IMR-90 (cell line): ENCODE measurements at regions not wholly inside any gene's neighbourhood (a gene's known extent, or its start where the extent isn't known, plus 50 kb on each side); places are given as distances from the start of the nearest gene placed in this dataset.
A peak's percentile ranks its signal among the peaks of the same experiment; 100 is the strongest.

ENCODE experiments used
- ATAC-seq: fragments of 200-7000 bp; cut with Tn5 transposase; 2 replicates; pipeline ENCODE4 v1.9.1; 2020; ENCODE audit warnings: low read depth, mild to moderate bottlenecking, moderate library complexity
- BruUV-seq: library from RNA; stranded (reverse); fragments of 400-500 nt; replicated peaks from 2 replicates; lab custom pipeline; 2021; lab: Mats Ljungman, UMichigan
- CTCF ChIA-PET: fragments of 300-600 bp; formaldehyde crosslinking; extraction: SDS; loops from one replicate; lab custom pipeline; 2021; ENCODE audit warnings: antibody characterized with exemption; lab: Yijun Ruan, JAX
- POLR2A ChIA-PET: fragments of 300-600 bp; sonication (Branson Sonifier 250); formaldehyde crosslinking; loops from one replicate; lab custom pipeline; 2022; ENCODE audit warnings: antibody characterized with exemption; ENCODE audit not compliant: unreplicated experiment; lab: Charles Lee
- DNase-seq: peaks from one replicate; pipeline ENCODE4 v3.0.0; 2013
- H2AFZ ChIP-seq: replicated peaks from 2 replicates; pipeline ENCODE3; 2013; ENCODE audit warnings: low read length, mild to moderate bottlenecking; ENCODE audit not compliant: poor library complexity
- H2AK5ac ChIP-seq: 2 replicates; pipeline ENCODE4 v1.6.1; 2013; ENCODE audit warnings: low read depth, low read length, inconsistent platforms
- H2AK9ac ChIP-seq: replicated peaks from 2 replicates; pipeline ENCODE3; 2013; ENCODE audit warnings: mild to moderate bottlenecking, low read depth, low read length, moderate library complexity; ENCODE audit not compliant: poor library complexity
- H2BK120ac ChIP-seq: 2 replicates; pipeline ENCODE4 v1.6.1; 2013; ENCODE audit warnings: low read depth, low read length, inconsistent platforms
- H2BK15ac ChIP-seq: 3 replicates; pipeline ENCODE4 v1.6.1; 2013; ENCODE audit warnings: low read depth, low read length, inconsistent platforms
- H2BK20ac ChIP-seq: 2 replicates; pipeline ENCODE4 v1.6.1; 2013; ENCODE audit warnings: low read depth, mild to moderate bottlenecking, inconsistent platforms, low read length, moderate library complexity
- H2BK5ac ChIP-seq: 2 replicates; pipeline ENCODE4 v1.6.1; 2013; ENCODE audit warnings: mild to moderate bottlenecking, low read depth, low read length, inconsistent platforms; ENCODE audit not compliant: poor library complexity, severe bottlenecking
- H3K14ac ChIP-seq: replicated peaks from 2 replicates; pipeline ENCODE4 v1.6.1; 2013; ENCODE audit warnings: low read depth, low read length, inconsistent platforms
- H3K18ac ChIP-seq: 2 replicates; pipeline ENCODE4 v1.6.1; 2013; ENCODE audit warnings: low read depth, low read length, control low read depth
- H3K23ac ChIP-seq: 2 replicates; pipeline ENCODE4 v1.6.1; 2013; ENCODE audit warnings: low read depth, low read length, inconsistent platforms
- H3K27ac ChIP-seq: 2 replicates; pipeline ENCODE4 v1.5.1; 2013; ENCODE audit warnings: mild to moderate bottlenecking, control low read depth, low read length; ENCODE audit not compliant: insufficient read depth
- H3K27me3 ChIP-seq: 2 replicates; pipeline ENCODE4 v1.6.1; 2013; ENCODE audit warnings: low read length; ENCODE audit not compliant: control insufficient read depth, insufficient read depth
- H3K36me3 ChIP-seq: 2 replicates; pipeline ENCODE4 v1.6.1; 2013; ENCODE audit warnings: low read length, mixed read lengths; ENCODE audit not compliant: control insufficient read depth, insufficient read depth
- H3K4ac ChIP-seq: 2 replicates; pipeline ENCODE4 v1.6.1; 2013; ENCODE audit warnings: low read depth, low read length, inconsistent platforms
- H3K4me1 ChIP-seq: 2 replicates; pipeline ENCODE4 v1.6.1; 2013; ENCODE audit warnings: low read length, mixed read lengths; ENCODE audit not compliant: control insufficient read depth, insufficient read depth
- H3K4me2 ChIP-seq: 2 replicates; pipeline ENCODE4 v1.6.1; 2013; ENCODE audit warnings: low read depth, mild to moderate bottlenecking, control low read depth, low read length, moderate library complexity
- H3K4me3 ChIP-seq: 2 replicates; pipeline ENCODE4 v1.5.1; 2013; ENCODE audit warnings: low read depth, mild to moderate bottlenecking, control low read depth, low read length, moderate library complexity; ENCODE audit not compliant: insufficient read depth
- H3K56ac ChIP-seq: 2 replicates; pipeline ENCODE4 v1.6.1; 2013; ENCODE audit warnings: low read length, inconsistent platforms; ENCODE audit not compliant: insufficient read depth; ENCODE audit errors: extremely low read depth
- H3K79me1 ChIP-seq, 2 experiments: 2 replicates each; pipeline ENCODE4 v1.6.1; 2013; ENCODE audit warnings: low read length in 2 of 2, inconsistent platforms in 1 of 2, low read depth in 1 of 2
- H3K9ac ChIP-seq: 2 replicates; pipeline ENCODE4 v1.6.1; 2013; ENCODE audit warnings: low read depth, low read length, control low read depth
- H3K9me1 ChIP-seq: 2 replicates; pipeline ENCODE4 v1.6.1; 2013; ENCODE audit warnings: low read length, inconsistent platforms; ENCODE audit not compliant: insufficient read depth
- H3K9me3 ChIP-seq: 2 replicates; pipeline ENCODE4 v1.6.1; 2013; ENCODE audit warnings: low read length; ENCODE audit not compliant: control insufficient read depth, insufficient read depth
- H4K20me1 ChIP-seq: 2 replicates; pipeline ENCODE4 v1.6.1; 2013; ENCODE audit warnings: low read length, inconsistent platforms; ENCODE audit not compliant: insufficient read depth
- H4K5ac ChIP-seq: 2 replicates; pipeline ENCODE4 v1.6.1; 2013; ENCODE audit warnings: mild to moderate bottlenecking, low read depth, low read length, control low read depth
- H4K8ac ChIP-seq, 2 experiments: 2 replicates each; pipeline ENCODE4 v1.6.1; 2013; ENCODE audit warnings: low read depth in 2 of 2, low read length in 2 of 2, control low read depth in 1 of 2, inconsistent platforms in 1 of 2
- H4K91ac ChIP-seq: 2 replicates; pipeline ENCODE4 v1.6.1; 2013; ENCODE audit warnings: low read depth, low read length, inconsistent platforms; ENCODE audit not compliant: insufficient read depth
- BHLHE40 ChIP-seq: fragments of 150-350 bp; IDR thresholded peaks from 2 replicates; pipeline ENCODE4 v1.6.1; 2016; ENCODE audit warnings: mild to moderate bottlenecking, low read depth, low read length
- CEBPB ChIP-seq: IDR thresholded peaks from 2 replicates; pipeline ENCODE4 v1.6.1; 2012; ENCODE audit warnings: low read depth, low read length, improper control_type of control experiment
- CHD1 ChIP-seq: IDR thresholded peaks from 2 replicates; pipeline ENCODE4 v1.6.1; 2012; ENCODE audit warnings: low read depth, low read length, improper control_type of control experiment
- FOS ChIP-seq: fragments of 150-350 bp; IDR thresholded peaks from 2 replicates; pipeline ENCODE4 v1.6.1; 2016; ENCODE audit warnings: low read depth, low read length
- MAFK ChIP-seq: IDR thresholded peaks from 2 replicates; pipeline ENCODE4 v1.6.1; 2012; ENCODE audit warnings: low read depth, low read length, improper control_type of control experiment
- MAZ ChIP-seq: IDR thresholded peaks from 2 replicates; pipeline ENCODE4 v1.6.1; 2012; ENCODE audit warnings: low read depth, mild to moderate bottlenecking, low read length, improper control_type of control experiment, moderate library complexity, borderline replicate concordance
- MXI1 ChIP-seq: IDR thresholded peaks from 2 replicates; pipeline ENCODE4 v1.6.1; 2012; ENCODE audit warnings: low read depth, mild to moderate bottlenecking, low read length, moderate library complexity, borderline replicate concordance
- NFE2L2 ChIP-seq: fragments of 150-350 bp; IDR thresholded peaks from 2 replicates; pipeline ENCODE4 v1.6.1; 2016; ENCODE audit warnings: low read depth, mild to moderate bottlenecking, low read length
- POLR2A ChIP-seq: IDR thresholded peaks from 2 replicates; pipeline ENCODE4 v1.6.1; 2012; ENCODE audit warnings: mild to moderate bottlenecking, low read depth, low read length
- RCOR1 ChIP-seq: IDR thresholded peaks from 2 replicates; pipeline ENCODE4 v1.6.1; 2012; ENCODE audit warnings: mild to moderate bottlenecking, low read length, improper control_type of control experiment; ENCODE audit not compliant: insufficient replicate concordance
- RFX5 ChIP-seq: IDR thresholded peaks from 2 replicates; pipeline ENCODE4 v1.8.0; 2012; ENCODE audit warnings: low read depth, mild to moderate bottlenecking, low read length, moderate library complexity
- SMC3 ChIP-seq: fragments of 150-350 bp; IDR thresholded peaks from 2 replicates; pipeline ENCODE4 v1.6.1; 2016; ENCODE audit warnings: low read depth, mild to moderate bottlenecking, antibody characterized with exemption, low read length, moderate library complexity
- WGBS, 2 experiments: methylation state at CpG; one replicate each; pipeline versions ENCODE4 v1.1.5 to v1.1.7; 2013; ENCODE audit warnings: missing lambda C conversion rate in 2 of 2; ENCODE audit not compliant: insufficient read length in 1 of 2; ENCODE audit errors: extremely low coverage in 2 of 2; 5-methylcytosine and 5-hydroxymethylcytosine counted together
- dilution Hi-C: fragments of 300-500 bp; cut with HindIII; formaldehyde crosslinking; loops from one replicate; pipeline ENCODE4 v1.14.3; 2018; ENCODE audit warnings: low sequenced_read_pairs; ENCODE audit not compliant: unreplicated experiment
- in situ Hi-C: fragments of 300-500 bp; cut with MboI; formaldehyde crosslinking; loops from 3 replicates; pipeline ENCODE4 v1.14.3; 2019; ENCODE audit warnings: low sequenced_read_pairs, inconsistent platforms, mixed read lengths
- intact Hi-C: fragments of 100-400 bp; cut with micrococcal nuclease; formaldehyde crosslinking; loops from 2 replicates; pipeline ENCODE4 v1.10.0; 2022
- TF ChIP-seq, protein P1 (sequence below): fragments of 150-350 bp; IDR thresholded peaks from 2 replicates; pipeline ENCODE4 v1.6.1; 2017; ENCODE audit warnings: mild to moderate bottlenecking, antibody characterized with exemption, low read length, low read depth
- TF ChIP-seq, protein P2 (sequence below): fragments of 150-350 bp; IDR thresholded peaks from 2 replicates; pipeline ENCODE4 v1.6.1; 2016; ENCODE audit warnings: low read depth, mild to moderate bottlenecking, low read length, moderate library complexity, borderline replicate concordance

DNA sequence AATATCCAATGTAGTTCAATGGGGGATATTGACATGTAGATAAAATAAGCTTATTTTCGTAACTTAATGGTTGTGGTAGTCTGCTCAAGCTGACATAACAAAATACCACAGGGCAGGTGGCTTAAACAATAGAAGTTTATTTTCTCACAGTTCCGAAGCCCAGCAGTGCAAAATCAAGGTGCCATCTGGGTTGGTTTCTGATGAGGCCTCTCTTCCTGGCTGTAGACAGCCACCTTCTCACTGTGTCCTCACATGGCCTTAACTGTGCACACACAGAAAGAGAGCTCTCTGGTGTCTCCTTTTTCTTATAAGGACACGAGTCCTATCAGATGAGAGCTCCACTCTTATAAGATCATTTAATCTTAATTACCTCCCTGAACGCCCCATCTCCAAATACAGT lies 64.8 kb upstream of the IPO9 start:
- Histone ChIP-seq H3K27me3 (no peaks in the 10 kb centered on the region), H3K36me3 (no peaks in the 10 kb centered on the region), H4K20me1 (peaks cover 63% of the 10 kb centered on the region), H3K27ac (no peak overlapping the region), H4K91ac (no peak overlapping the region), H3K56ac (no peak overlapping the region), H3K4me2 (no peak overlapping the region), H4K5ac (no peak overlapping the region), H3K18ac (peak overlapping the region; percentile 17; the same call in 1 of the 2 replicates), H2AK5ac (peak overlapping the region; percentile 46; the same call in 1 of the 2 replicates), H3K4me3 (no peak overlapping the region), H3K23ac (no peak overlapping the region), H4K8ac (no peak overlapping the region), H2BK120ac (no peak overlapping the region), H2AFZ (no peak overlapping the region), H3K79me1 (peaks cover 45 to 92% of the 10 kb centered on the region in 2 experiments), H3K4me1 (peaks cover 25% of the 10 kb centered on the region), H2BK20ac (no peak overlapping the region), H3K4ac (no peak overlapping the region), H2BK15ac (no peak overlapping the region), H2BK5ac (peak overlapping the region; percentile 21), H3K9me3 (no peaks in the 10 kb centered on the region), H2AK9ac (no peak overlapping the region), H3K9me1 (peaks cover 16% of the 10 kb centered on the region), H3K9ac (no peak overlapping the region), H3K14ac (no peak overlapping the region)
- no CpG with 5 or more reads among the region's 4 CpGs for WGBS, 2 experiments
- in situ Hi-C loops (no loop called here), intact Hi-C loops (no loop called here), dilution Hi-C loops (no loop called here)
- no TSS peak for BruUV-seq
- DNase-seq: no peak
- TF ChIP-seq MXI1: no peak
- no peak for TF ChIP-seq NFE2L2
- TF ChIP-seq MAFK: no peak
- TF ChIP-seq, protein P1, sequence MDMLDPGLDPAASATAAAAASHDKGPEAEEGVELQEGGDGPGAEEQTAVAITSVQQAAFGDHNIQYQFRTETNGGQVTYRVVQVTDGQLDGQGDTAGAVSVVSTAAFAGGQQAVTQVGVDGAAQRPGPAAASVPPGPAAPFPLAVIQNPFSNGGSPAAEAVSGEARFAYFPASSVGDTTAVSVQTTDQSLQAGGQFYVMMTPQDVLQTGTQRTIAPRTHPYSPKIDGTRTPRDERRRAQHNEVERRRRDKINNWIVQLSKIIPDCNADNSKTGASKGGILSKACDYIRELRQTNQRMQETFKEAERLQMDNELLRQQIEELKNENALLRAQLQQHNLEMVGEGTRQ: no peak
- TF ChIP-seq, protein P2, sequence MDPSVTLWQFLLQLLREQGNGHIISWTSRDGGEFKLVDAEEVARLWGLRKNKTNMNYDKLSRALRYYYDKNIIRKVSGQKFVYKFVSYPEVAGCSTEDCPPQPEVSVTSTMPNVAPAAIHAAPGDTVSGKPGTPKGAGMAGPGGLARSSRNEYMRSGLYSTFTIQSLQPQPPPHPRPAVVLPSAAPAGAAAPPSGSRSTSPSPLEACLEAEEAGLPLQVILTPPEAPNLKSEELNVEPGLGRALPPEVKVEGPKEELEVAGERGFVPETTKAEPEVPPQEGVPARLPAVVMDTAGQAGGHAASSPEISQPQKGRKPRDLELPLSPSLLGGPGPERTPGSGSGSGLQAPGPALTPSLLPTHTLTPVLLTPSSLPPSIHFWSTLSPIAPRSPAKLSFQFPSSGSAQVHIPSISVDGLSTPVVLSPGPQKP: no peak
- no peak for TF ChIP-seq RCOR1
- TF ChIP-seq BHLHE40: no peak
- no peak for TF ChIP-seq CEBPB
- no peak for TF ChIP-seq RFX5
- no peak for TF ChIP-seq POLR2A
- TF ChIP-seq CHD1: no peak
- TF ChIP-seq SMC3: no peak
- no peak for TF ChIP-seq FOS
- TF ChIP-seq MAZ: no peak
- no peak for ATAC-seq
- CTCF ChIA-PET: interaction anchor here (1.1 kb wide), 1 partner anchor 29 kb away, joined by 4 read pairs; no protein-coding TSS in a partner anchor
- POLR2A ChIA-PET: no interaction called here
